HEK293 (cell line): ENCODE measurements at regions not wholly inside any gene's neighbourhood (a gene's known extent, or its start where the extent isn't known, plus 50 kb on each side); places are given as distances from the start of the nearest gene placed in this dataset.

Experiments used
- CTCF ChIA-PET: fragments of 350-600 bp; formaldehyde crosslinking; extraction: SDS; loops from one replicate; lab custom pipeline; 2021; ENCODE audit warnings: antibody characterized with exemption; lab: Yijun Ruan, JAX
- POLR2A ChIA-PET: fragments of 300-600 bp; formaldehyde crosslinking; extraction: SDS; loops from one replicate; lab custom pipeline; 2020; ENCODE audit warnings: antibody characterized with exemption, inconsistent platforms; lab: Yijun Ruan, JAX
- H3K27ac ChIP-seq: fragments of 200-500 bp; sonication (Bioruptor generic); 2 replicates; pipeline ENCODE4 v1.5.1; 2014; ENCODE audit warnings: low read depth, low read length, control low read depth, inconsistent platforms; ENCODE audit errors: extremely low read depth
- H3K36me3 ChIP-seq, 2 experiments: fragments of 200-500 bp in 1 of 2; sonication (Bioruptor generic) in 1 of 2; 1 replicate in 1 of 2; 2 replicates in 1 of 2; pipeline ENCODE4 v1.5.1; 2014 to 2017; ENCODE audit warnings: inconsistent platforms in 2 of 2, low read length in 2 of 2; ENCODE audit not compliant: control insufficient read depth in 2 of 2, insufficient read depth in 1 of 2
- H3K4me1 ChIP-seq: fragments of 200-500 bp; sonication (Bioruptor generic); 2 replicates; pipeline ENCODE4 v1.5.1; 2014; ENCODE audit warnings: mild to moderate bottlenecking, low read length, inconsistent platforms; ENCODE audit not compliant: control insufficient read depth, insufficient read depth
- H3K4me3 ChIP-seq: 2 replicates; pipeline ENCODE4 v1.5.1; 2011; ENCODE audit warnings: low read depth, mild to moderate bottlenecking, control low read depth, low read length, moderate library complexity
- H3K9me3 ChIP-seq: fragments of 200-500 bp; sonication (Bioruptor generic); 2 replicates; pipeline ENCODE4 v1.5.1; 2014; ENCODE audit warnings: low read depth, low read length, inconsistent platforms; ENCODE audit not compliant: control insufficient read depth, insufficient read depth
- BCL11B ChIP-seq: fragments of 450-650 bp; formaldehyde crosslinking; IDR thresholded peaks from 2 replicates; pipeline ENCODE4 v1.5.1; 2016; ENCODE audit warnings: low read depth, missing biosample characterization, missing genetic modification characterization
- FEZF1 ChIP-seq: fragments of 450-650 bp; formaldehyde crosslinking; IDR thresholded peaks from 2 replicates; pipeline ENCODE4 v1.5.1; 2016; ENCODE audit warnings: missing biosample characterization, missing genetic modification characterization
- GLIS2 ChIP-seq: fragments of 450-650 bp; formaldehyde crosslinking; IDR thresholded peaks from 2 replicates; pipeline ENCODE4 v1.5.1; 2016; ENCODE audit warnings: missing biosample characterization, missing genetic modification characterization
- HOXD13 ChIP-seq: sonication (generic); formaldehyde crosslinking; IDR thresholded peaks from 2 replicates; pipeline ENCODE4 v1.8.0; 2022; ENCODE audit warnings: missing genetic modification reagents, borderline replicate concordance
- OSR2 ChIP-seq: fragments of 450-650 bp; formaldehyde crosslinking; IDR thresholded peaks from 2 replicates; pipeline ENCODE4 v1.5.1; 2016; ENCODE audit warnings: missing biosample characterization, missing genetic modification characterization
- PBX3 ChIP-seq: sonication (generic); formaldehyde crosslinking; IDR thresholded peaks from 2 replicates; pipeline ENCODE4 v1.8.1; 2022; ENCODE audit warnings: mild to moderate bottlenecking, moderate library complexity, missing genetic modification reagents
- SCRT1 ChIP-seq: fragments of 450-650 bp; formaldehyde crosslinking; IDR thresholded peaks from 2 replicates; pipeline ENCODE4 v1.5.1; 2016; ENCODE audit warnings: missing biosample characterization, missing genetic modification characterization, borderline replicate concordance
- TSHZ1 ChIP-seq: fragments of 450-650 bp; formaldehyde crosslinking; IDR thresholded peaks from 2 replicates; pipeline ENCODE4 v1.5.1; 2016; ENCODE audit warnings: missing biosample characterization, missing genetic modification characterization, borderline replicate concordance
- YY1 ChIP-seq: fragments of 450-650 bp; formaldehyde crosslinking; IDR thresholded peaks from 2 replicates; pipeline ENCODE4 v1.5.1; 2018; ENCODE audit warnings: missing biosample characterization, missing genetic modification characterization
- ZBTB20 ChIP-seq: fragments of 450-650 bp; formaldehyde crosslinking; IDR thresholded peaks from 2 replicates; pipeline ENCODE4 v1.5.1; 2016; ENCODE audit warnings: missing biosample characterization, missing genetic modification characterization
- ZBTB8A ChIP-seq: fragments of 450-650 bp; formaldehyde crosslinking; IDR thresholded peaks from 2 replicates; pipeline ENCODE4 v1.5.1; 2016; ENCODE audit warnings: missing biosample characterization, missing genetic modification characterization
- ZFHX2 ChIP-seq: fragments of 450-650 bp; formaldehyde crosslinking; conservative IDR thresholded peaks from 2 replicates; pipeline ENCODE4 v1.5.1; 2016; ENCODE audit warnings: missing biosample characterization, missing genetic modification characterization
- ZFP3 ChIP-seq: fragments of 450-650 bp; formaldehyde crosslinking; IDR thresholded peaks from 2 replicates; pipeline ENCODE4 v1.5.1; 2016; ENCODE audit warnings: low read depth, missing biosample characterization, missing genetic modification characterization
- ZNF114 ChIP-seq: fragments of 450-650 bp; formaldehyde crosslinking; IDR thresholded peaks from 2 replicates; pipeline ENCODE4 v1.5.0; 2017; ENCODE audit warnings: missing biosample characterization, missing genetic modification characterization
- ZNF132 ChIP-seq: fragments of 450-650 bp; formaldehyde crosslinking; IDR thresholded peaks from 2 replicates; pipeline ENCODE4 v1.5.1; 2017; ENCODE audit warnings: missing biosample characterization, missing genetic modification characterization, borderline replicate concordance
- ZNF157 ChIP-seq: fragments of 450-650 bp; formaldehyde crosslinking; IDR thresholded peaks from 2 replicates; pipeline ENCODE4 v1.5.1; 2016; ENCODE audit warnings: missing biosample characterization, missing genetic modification characterization
- ZNF174 ChIP-seq: fragments of 450-650 bp; formaldehyde crosslinking; IDR thresholded peaks from 2 replicates; pipeline ENCODE4 v1.5.0; 2017; ENCODE audit warnings: missing biosample characterization, mild to moderate bottlenecking, missing genetic modification characterization
- ZNF221 ChIP-seq: fragments of 450-650 bp; formaldehyde crosslinking; IDR thresholded peaks from 2 replicates; pipeline ENCODE4 v1.5.1; 2017; ENCODE audit warnings: missing biosample characterization, missing genetic modification characterization, borderline replicate concordance
- ZNF24 ChIP-seq: fragments of 450-650 bp; formaldehyde crosslinking; IDR thresholded peaks from 2 replicates; pipeline ENCODE4 v1.5.1; 2016; ENCODE audit warnings: missing biosample characterization, missing genetic modification characterization
- ZNF280C ChIP-seq: fragments of 450-650 bp; formaldehyde crosslinking; IDR thresholded peaks from 2 replicates; pipeline ENCODE4 v1.5.1; 2016; ENCODE audit warnings: missing biosample characterization, missing genetic modification characterization
- ZNF350 ChIP-seq: fragments of 450-650 bp; formaldehyde crosslinking; IDR thresholded peaks from 2 replicates; pipeline ENCODE4 v1.5.0; 2017; ENCODE audit warnings: missing biosample characterization, mild to moderate bottlenecking, missing genetic modification characterization
- ZNF416 ChIP-seq: fragments of 450-650 bp; formaldehyde crosslinking; IDR thresholded peaks from 2 replicates; pipeline ENCODE4 v1.5.1; 2016; ENCODE audit warnings: missing biosample characterization, missing genetic modification characterization
- ZNF423 ChIP-seq: fragments of 450-650 bp; formaldehyde crosslinking; IDR thresholded peaks from 2 replicates; pipeline ENCODE4 v1.5.1; 2016; ENCODE audit warnings: missing biosample characterization, missing genetic modification characterization
- ZNF433 ChIP-seq: fragments of 450-650 bp; formaldehyde crosslinking; IDR thresholded peaks from 2 replicates; pipeline ENCODE4 v1.5.1; 2016; ENCODE audit warnings: missing biosample characterization, missing genetic modification characterization, low read depth
- ZNF449 ChIP-seq: fragments of 450-650 bp; formaldehyde crosslinking; IDR thresholded peaks from 2 replicates; pipeline ENCODE4 v1.5.1; 2017; ENCODE audit warnings: missing biosample characterization, mild to moderate bottlenecking, missing genetic modification characterization, moderate library complexity
- ZNF473 ChIP-seq: fragments of 450-650 bp; formaldehyde crosslinking; IDR thresholded peaks from 2 replicates; pipeline ENCODE4 v1.5.1; 2017; ENCODE audit warnings: missing biosample characterization, missing genetic modification characterization
- ZNF549 ChIP-seq: fragments of 450-650 bp; IDR thresholded peaks from 2 replicates; pipeline ENCODE4 v1.5.1; 2018; ENCODE audit warnings: missing biosample characterization, missing genetic modification characterization, mild to moderate bottlenecking, inconsistent platforms, moderate library complexity
- ZNF610 ChIP-seq: fragments of 450-650 bp; formaldehyde crosslinking; IDR thresholded peaks from 2 replicates; pipeline ENCODE4 v1.5.1; 2016; ENCODE audit warnings: missing biosample characterization, missing genetic modification characterization, borderline replicate concordance
- ZNF768 ChIP-seq: fragments of 450-650 bp; formaldehyde crosslinking; IDR thresholded peaks from 2 replicates; pipeline ENCODE4 v1.5.1; 2018; ENCODE audit warnings: missing biosample characterization, mild to moderate bottlenecking, missing genetic modification characterization
- ZNF837 ChIP-seq: fragments of 450-650 bp; formaldehyde crosslinking; IDR thresholded peaks from 2 replicates; pipeline ENCODE4 v1.5.1; 2016; ENCODE audit warnings: missing biosample characterization, missing genetic modification characterization
- ZNF843 ChIP-seq: fragments of 450-650 bp; formaldehyde crosslinking; IDR thresholded peaks from 2 replicates; pipeline ENCODE4 v1.5.1; 2016; ENCODE audit warnings: missing biosample characterization, missing genetic modification characterization

GRCh38 chr17:65323049-65323448, 185.9 kb downstream of the RGS9 start (continued):
- TF ChIP-seq TSHZ1 (tag by site-specific recombination) (no peak), ZNF549 (no peak), PBX3 (no peak), ZNF221 (tag by site-specific recombination) (no peak), ZFP3 (tag by site-specific recombination) (no peak), ZBTB8A (tag by site-specific recombination) (no peak), ZBTB20 (tag by site-specific recombination) (no peak), ZNF610 (tag by site-specific recombination) (no peak), GLIS2 (tag by site-specific recombination) (no peak), ZNF174 (no peak), OSR2 (tag by site-specific recombination) (no peak), ZNF433 (tag by site-specific recombination) (no peak)

- Histone ChIP-seq H3K9me3 (no peaks in the 10 kb centered on the region), H3K4me1 (no peaks in the 10 kb centered on the region), H3K4me3 (no peak overlapping the region), H3K36me3 (no peaks in the 10 kb centered on the region), H3K27ac (no peak overlapping the region)
- ChIA-PET POLR2A (no interaction called here), CTCF (no interaction called here)
- no peak for TF ChIP-seq ZNF837 (tag by site-specific recombination)
- no peak for TF ChIP-seq ZNF549
- no peak for TF ChIP-seq ZNF768 (tag by site-specific recombination)
- no peak for TF ChIP-seq HOXD13 (CRISPR knock-in tag)
- TF ChIP-seq ZNF350 = no peak
- no peak for TF ChIP-seq YY1 (tag by site-specific recombination)
- no peak for TF ChIP-seq ZFHX2 (tag by site-specific recombination)
- TF ChIP-seq ZNF114 (tag by site-specific recombination) = no peak
- TF ChIP-seq ZNF132 (tag by site-specific recombination) = no peak
- TF ChIP-seq ZNF473 (tag by site-specific recombination) = no peak
- no peak for TF ChIP-seq ZNF157 (tag by site-specific recombination)
- TF ChIP-seq ZNF24 (tag by site-specific recombination) = no peak
- no peak for TF ChIP-seq BCL11B (tag by site-specific recombination)
- TF ChIP-seq ZNF280C = no peak
- no peak for TF ChIP-seq ZNF449 (tag by site-specific recombination)
- no peak for TF ChIP-seq SCRT1
- no peak for TF ChIP-seq ZNF843 (tag by site-specific recombination)
- TF ChIP-seq ZNF423 (tag by site-specific recombination) = no peak
- no peak for TF ChIP-seq ZNF416 (tag by site-specific recombination)
- no peak for TF ChIP-seq FEZF1
Measured at GRCh38 chr17:65320820-65321219, 183.7 kb downstream of the RGS9 start.
